Activated CD8-positive, alpha-beta memory T cell treated with anti-CD3 and anti-CD28 coated beads, Interleukin-2, amount 50 U/mL, for 48 hours (primary cell): ENCODE measurements at regions not wholly inside any gene's neighbourhood (a gene's known extent, or its start where the extent isn't known, plus 50 kb on each side); places are given as distances from the start of the nearest gene placed in this dataset.

Source experiments
- DNase-seq: peaks from one replicate; pipeline ENCODE4 v3.0.0-alpha.2; 2020

DNA sequence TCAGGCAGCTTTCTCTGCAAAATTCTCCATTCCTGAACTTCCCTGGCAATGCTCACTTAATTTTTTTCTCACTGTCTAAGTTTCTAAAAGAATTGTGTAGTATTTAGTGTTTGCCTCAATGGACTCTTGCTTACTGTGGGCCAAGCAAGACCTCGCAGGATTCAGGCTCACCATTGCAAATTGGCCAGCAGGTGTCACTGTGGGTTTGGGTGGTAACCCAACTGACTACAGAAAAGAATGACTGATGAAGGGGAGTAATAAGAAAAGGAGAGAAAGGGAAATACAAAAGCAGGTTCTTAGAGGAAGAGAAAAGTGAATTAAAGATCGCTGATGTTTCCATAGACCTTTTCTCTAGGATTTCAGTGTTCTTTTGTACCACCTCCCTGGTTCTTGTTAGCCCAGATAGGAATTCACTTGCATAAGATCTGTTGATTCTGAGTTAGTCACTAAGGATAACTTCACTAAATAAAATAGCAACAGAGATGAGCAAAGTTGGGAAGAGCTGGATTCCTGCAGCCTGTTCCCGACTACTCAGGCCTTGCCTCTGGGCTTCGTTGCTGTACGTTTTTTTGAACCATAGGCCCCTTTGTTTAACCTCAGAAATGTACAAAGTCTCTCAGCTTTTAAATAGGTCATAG is 386.5 kb upstream of the DDHD1 start:
- peak; percentile 76 for DNase-seq

- no peak for DNase-seq
Measured at GRCh38 chr14:53538316-53538881, 385.3 kb upstream of the DDHD1 start.

GRCh38 chr14:53537422-53538315 is 384.5 kb upstream of the DDHD1 start:
- no peak for DNase-seq

GRCh38 chr14:53536446-53536845 is 383.3 kb upstream of the DDHD1 start:
- no peak for DNase-seq

DNA sequence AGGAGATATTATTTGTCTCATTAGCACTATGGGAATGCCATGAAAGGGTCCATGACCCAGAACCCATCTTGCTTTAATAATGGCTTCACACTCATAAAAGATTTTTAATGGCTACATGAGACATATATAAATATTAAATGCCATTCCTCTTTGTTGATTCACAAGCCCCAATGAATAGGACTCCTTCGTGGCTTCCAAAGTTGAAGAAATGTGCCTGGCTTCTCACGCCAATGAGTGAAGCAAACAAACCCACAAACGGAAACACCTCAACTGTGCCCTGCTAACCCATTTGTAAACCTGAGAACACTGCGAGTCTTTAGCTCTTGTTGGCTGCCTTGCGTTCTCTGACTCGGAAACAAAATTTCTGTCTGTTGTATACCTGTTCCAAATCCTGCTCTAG is 381.7 kb upstream of the DDHD1 start:
- no peak for DNase-seq

- DNase-seq = no peak
Measured at GRCh38 chr14:53533384-53533970, 380.4 kb upstream of the DDHD1 start.

GRCh38 chr14:53532853-53533252 is 379.7 kb upstream of the DDHD1 start:
- DNase-seq = no peak

DNA sequence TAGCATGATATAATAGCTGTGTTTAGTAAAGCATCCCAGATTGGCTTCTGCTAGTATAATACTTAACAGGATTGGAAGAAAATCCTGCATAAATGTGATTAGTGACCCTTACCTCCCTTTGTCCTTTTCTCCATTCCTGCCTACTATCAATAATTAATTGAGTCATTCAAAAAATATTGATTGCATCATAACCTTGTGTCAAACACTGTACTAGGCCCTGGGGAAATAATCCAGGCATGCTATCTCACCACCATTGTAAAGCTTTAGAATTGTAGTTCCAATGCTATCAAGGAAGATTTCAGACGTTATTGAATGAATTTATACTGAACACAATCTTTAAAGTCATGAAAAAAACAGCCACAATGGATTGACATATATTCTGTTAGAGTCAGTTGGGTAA is 378.6 kb upstream of the DDHD1 start:
- DNase-seq = no peak

GRCh38 chr14:53531156-53531555 is 378.0 kb upstream of the DDHD1 start:
- DNase-seq = no peak

GRCh38 chr14:53529519-53529918 is 376.4 kb upstream of the DDHD1 start:
- DNase-seq = no peak

DNA sequence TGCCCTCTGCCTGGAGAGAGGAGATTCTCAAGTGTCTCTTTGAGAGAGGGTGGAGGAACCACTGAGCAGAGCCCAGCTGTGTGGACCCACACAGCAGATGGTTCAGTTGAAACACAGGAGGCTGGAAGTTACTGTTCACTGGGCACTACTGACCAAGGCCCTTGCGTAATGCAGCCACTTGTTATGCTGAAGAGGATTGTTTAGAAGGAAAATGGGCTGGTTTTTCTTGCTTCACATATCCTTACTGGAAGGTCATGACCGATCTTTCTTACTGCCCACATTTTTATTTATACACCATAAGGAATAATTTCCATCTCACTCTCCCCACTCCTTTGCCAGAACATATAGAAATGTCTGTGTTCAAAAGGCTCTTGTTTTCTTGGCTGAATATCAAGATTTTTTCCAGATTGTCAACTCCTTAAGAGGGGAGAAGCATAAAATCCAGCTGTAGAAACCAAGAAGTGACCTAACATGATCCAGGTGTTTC is 375.1 kb upstream of the DDHD1 start:
- no peak for DNase-seq

GRCh38 chr14:53526200-53526599 is 373.1 kb upstream of the DDHD1 start:
- DNase-seq = no peak

- DNase-seq = no peak
Measured at GRCh38 chr14:53525608-53526007, 372.5 kb upstream of the DDHD1 start.

- DNase-seq = no peak
Measured at GRCh38 chr14:53524391-53524790, 371.3 kb upstream of the DDHD1 start.

- no peak for DNase-seq
Measured at GRCh38 chr14:53523226-53523625, 370.1 kb upstream of the DDHD1 start.

DNA sequence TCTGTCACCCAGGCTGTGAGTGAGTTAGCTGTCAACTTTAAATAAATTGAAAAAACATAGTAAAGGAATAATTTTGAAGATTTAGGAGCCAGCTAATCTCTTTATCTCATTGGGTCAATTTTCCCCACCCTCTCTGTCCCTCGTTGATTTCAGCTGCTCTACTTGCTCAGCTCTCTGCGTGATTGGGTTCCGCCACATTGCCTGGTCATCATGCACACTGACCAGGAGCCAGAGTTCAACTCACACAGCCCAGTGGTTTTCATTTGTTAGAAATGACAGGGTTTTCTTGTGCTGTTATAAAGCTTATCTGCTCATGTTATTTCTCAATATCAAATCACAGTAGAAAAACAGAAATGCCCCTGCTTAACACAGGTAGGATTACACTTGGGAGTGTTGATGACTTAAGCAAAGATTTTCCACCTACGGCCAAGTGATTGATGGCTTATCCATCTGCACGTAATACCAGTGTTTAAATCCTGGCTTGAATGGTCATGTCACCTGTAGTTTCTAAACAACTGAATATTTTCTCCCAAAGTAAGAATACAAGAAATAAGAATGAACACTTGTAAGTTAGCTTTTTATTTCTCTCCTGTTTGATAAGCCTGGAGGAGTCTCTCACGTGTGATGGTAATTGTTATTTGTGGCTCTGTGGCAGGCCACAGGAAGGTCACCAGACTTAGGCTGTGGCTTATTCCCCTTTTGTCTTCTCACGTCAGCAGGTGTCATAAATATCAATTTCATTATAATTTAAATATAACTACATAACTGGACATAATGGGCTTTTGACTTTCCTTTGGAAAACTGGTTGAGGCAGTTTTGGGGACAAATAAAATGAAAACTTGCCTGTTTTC is 367.2 kb upstream of the DDHD1 start:
- no peak for DNase-seq

- no peak for DNase-seq
Measured at GRCh38 chr14:53519137-53519536, 366.0 kb upstream of the DDHD1 start.

DNA sequence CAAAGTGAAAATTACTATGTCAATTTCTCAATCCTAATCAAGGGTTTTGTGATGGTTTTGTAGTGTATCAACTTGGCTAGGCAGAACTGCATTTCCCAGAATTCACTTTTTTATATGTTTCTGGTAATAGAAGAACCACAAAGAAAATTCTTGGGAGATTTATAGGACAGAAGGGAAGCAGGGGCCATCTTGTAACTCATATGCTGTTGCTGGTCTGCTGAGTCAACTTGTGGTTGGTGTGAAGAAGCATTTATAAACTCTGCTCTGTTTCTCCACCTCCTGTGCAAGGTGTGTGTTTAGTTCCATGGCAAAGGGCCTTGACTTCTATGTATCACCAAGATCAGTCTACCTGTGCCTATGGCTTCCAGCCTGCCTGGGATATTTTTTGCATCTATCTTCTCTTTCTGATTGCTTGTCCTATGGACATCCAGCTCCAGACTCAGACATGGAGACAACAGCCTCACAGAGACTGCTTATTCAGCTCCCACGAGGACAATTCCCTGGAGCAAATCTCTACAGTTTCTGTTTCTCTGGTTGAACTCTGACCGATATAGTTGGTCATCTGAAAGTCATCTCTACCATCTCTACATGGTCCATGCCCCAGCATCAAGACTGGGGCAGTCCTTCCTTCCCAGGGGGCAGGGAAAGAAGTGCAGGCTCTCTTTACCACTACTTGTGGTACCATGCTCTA is 364.3 kb upstream of the DDHD1 start:
- DNase-seq = no peak

DNA sequence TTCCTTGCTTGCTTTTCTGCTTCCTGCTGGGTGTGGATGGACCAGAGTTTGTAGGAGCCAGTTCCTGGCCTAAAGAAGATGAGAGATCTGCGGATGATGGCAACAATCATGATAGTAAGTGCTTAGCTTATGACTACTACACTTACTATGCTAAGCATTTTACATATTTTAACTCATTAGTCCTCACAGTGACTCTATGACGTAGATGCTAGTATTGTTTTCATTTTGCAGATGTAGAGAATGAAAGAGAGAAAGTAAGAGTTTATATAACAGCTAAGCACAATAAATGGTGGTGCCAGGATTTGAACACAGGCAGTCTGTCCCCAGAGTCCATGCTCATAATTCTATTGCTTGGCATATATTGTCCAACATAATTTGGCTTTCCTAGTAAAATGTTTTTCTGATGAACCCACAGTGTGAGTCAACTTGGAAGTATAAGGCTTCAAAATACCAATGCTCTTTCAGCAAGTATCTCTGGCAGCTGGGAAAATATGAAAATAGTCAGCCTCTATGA is 363.2 kb upstream of the DDHD1 start:
- no peak for DNase-seq

- DNase-seq = no peak
Measured at GRCh38 chr14:53515276-53515675, 362.2 kb upstream of the DDHD1 start.

- no peak for DNase-seq
Measured at GRCh38 chr14:53514197-53514596, 361.1 kb upstream of the DDHD1 start.
